GM12864 (cell line): ENCODE measurements at regions not wholly inside any gene's neighbourhood (a gene's known extent, or its start where the extent isn't known, plus 50 kb on each side); places are given as distances from the start of the nearest gene placed in this dataset.

Experiments
- DNase-seq: peaks from one replicate; pipeline ENCODE4 v3.0.0-alpha.2; 2011; ENCODE audit warnings: low read depth
- H3K4me3 ChIP-seq: 2 replicates; pipeline ENCODE4 v1.5.1; 2011; ENCODE audit warnings: mild to moderate bottlenecking, low read depth, low read length, control low read depth
- TF ChIP-seq, protein P1 (sequence below): IDR thresholded peaks from 2 replicates; pipeline ENCODE4 v1.5.1; 2011; ENCODE audit warnings: low read depth, mild to moderate bottlenecking, moderate library complexity, low read length, control low read depth, inconsistent platforms; ENCODE audit errors: missing control alignments

GRCh38 chr18:39462436-39462835, 1896.8 kb upstream of the CELF4 start:
- DNase-seq, result no peak
- no peak overlapping the region for H3K4me3 ChIP-seq
- TF ChIP-seq, protein P1, sequence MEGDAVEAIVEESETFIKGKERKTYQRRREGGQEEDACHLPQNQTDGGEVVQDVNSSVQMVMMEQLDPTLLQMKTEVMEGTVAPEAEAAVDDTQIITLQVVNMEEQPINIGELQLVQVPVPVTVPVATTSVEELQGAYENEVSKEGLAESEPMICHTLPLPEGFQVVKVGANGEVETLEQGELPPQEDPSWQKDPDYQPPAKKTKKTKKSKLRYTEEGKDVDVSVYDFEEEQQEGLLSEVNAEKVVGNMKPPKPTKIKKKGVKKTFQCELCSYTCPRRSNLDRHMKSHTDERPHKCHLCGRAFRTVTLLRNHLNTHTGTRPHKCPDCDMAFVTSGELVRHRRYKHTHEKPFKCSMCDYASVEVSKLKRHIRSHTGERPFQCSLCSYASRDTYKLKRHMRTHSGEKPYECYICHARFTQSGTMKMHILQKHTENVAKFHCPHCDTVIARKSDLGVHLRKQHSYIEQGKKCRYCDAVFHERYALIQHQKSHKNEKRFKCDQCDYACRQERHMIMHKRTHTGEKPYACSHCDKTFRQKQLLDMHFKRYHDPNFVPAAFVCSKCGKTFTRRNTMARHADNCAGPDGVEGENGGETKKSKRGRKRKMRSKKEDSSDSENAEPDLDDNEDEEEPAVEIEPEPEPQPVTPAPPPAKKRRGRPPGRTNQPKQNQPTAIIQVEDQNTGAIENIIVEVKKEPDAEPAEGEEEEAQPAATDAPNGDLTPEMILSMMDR, result no peak

DNA sequence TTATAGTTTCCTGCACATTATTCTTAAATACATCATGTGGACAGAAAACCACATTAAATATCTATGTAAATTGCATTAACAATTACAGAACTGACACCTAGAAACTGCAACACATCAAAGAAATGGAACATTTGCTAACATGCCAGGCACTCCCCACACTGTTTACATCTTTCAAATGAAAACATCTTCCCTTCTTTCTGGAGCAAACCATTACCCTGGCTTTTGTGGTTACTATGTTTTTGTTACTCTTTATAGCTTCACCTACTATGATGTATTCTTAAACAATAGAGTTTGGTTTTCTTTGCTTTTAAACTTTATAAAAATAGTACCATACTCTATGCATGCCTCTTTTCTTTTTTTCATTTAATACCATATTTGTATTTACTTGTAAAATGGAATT, 1894.5 kb upstream of the CELF4 start:
- no peak overlapping the region for H3K4me3 ChIP-seq
- TF ChIP-seq, protein P1, result no peak
- no peak for DNase-seq

- no peak for DNase-seq
- TF ChIP-seq, protein P1, result no peak
- no peak overlapping the region for H3K4me3 ChIP-seq
Observed at GRCh38 chr18:39455285-39455684, 1889.7 kb upstream of the CELF4 start.

GRCh38 chr18:39454866-39455265, 1889.3 kb upstream of the CELF4 start:
- TF ChIP-seq, protein P1, result no peak
- no peak overlapping the region for H3K4me3 ChIP-seq
- DNase-seq, result no peak

DNA sequence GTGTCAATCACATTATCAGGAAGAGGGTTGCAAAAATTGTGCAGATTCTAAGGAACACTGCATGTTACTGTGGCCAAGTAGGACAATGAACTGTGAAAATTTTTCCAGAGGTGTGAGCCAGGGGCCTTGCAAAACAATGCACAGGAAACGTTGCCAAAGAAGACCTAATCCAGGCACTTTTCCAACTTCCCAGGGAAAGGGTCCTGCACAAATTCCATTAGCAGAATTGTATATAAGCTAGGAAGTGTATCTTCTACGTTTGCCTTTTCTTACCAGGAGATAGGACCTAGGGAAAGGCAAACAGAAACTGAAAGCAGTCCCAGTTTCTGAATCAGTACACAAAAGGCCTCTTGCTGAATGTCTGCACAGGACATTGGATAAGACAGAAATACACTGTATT, 1888.3 kb upstream of the CELF4 start:
- no peak overlapping the region for H3K4me3 ChIP-seq
- TF ChIP-seq, protein P1, result no peak

GRCh38 chr18:39453356-39453755, 1887.8 kb upstream of the CELF4 start:
- no peak for DNase-seq
- no peak overlapping the region for H3K4me3 ChIP-seq
- TF ChIP-seq, protein P1, result no peak

More for the DNA sequence above, 1888.3 kb upstream of the CELF4 start:
- DNase-seq, result no peak

DNA sequence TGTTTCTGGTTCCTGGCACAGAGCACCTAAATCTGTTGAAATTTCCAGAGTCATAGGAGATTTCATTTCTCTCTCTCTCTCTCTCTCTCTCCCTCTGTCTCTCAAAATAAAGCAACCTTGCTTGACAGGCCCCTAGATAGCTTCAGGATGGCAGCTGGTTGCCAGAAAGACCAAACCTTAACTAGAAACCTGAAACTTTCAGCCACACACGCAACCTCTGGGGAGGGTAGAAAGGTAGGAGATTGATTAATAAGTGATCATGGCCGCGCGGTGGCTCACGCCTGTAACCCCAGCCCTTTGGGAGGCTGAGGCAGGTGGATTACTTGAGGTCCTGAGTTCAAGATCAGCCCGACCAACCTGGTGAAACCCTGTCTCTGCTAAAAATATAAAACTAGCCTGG, 1885.4 kb upstream of the CELF4 start:
- TF ChIP-seq, protein P1, result no peak

More for the DNA sequence above, 1885.4 kb upstream of the CELF4 start:
- no peak overlapping the region for H3K4me3 ChIP-seq
- DNase-seq, result no peak
